Ishikawa (cell line): ENCODE measurements at regions not wholly inside any gene's neighbourhood (a gene's known extent, or its start where the extent isn't known, plus 50 kb on each side); places are given as distances from the start of the nearest gene placed in this dataset.

Experiments
- EGR1 ChIP-seq: IDR thresholded peaks from 2 replicates; pipeline ENCODE4 v1.6.1; 2012
- FOXM1 ChIP-seq: IDR thresholded peaks from 2 replicates; pipeline ENCODE4 v1.6.1; 2012; ENCODE audit warnings: low read depth, borderline replicate concordance
- RAD21 ChIP-seq: IDR thresholded peaks from 2 replicates; pipeline ENCODE4 v1.6.1; 2012; ENCODE audit warnings: low read depth
- REST ChIP-seq: IDR thresholded peaks from 2 replicates; pipeline ENCODE4 v1.6.1; 2012; ENCODE audit warnings: low read depth, mild to moderate bottlenecking
- TCF12 ChIP-seq: IDR thresholded peaks from 2 replicates; pipeline ENCODE4 v1.6.1; 2012; ENCODE audit warnings: low read depth
- YY1 ChIP-seq: IDR thresholded peaks from 2 replicates; pipeline ENCODE4 v1.6.1; 2012; ENCODE audit warnings: low read depth

DNA sequence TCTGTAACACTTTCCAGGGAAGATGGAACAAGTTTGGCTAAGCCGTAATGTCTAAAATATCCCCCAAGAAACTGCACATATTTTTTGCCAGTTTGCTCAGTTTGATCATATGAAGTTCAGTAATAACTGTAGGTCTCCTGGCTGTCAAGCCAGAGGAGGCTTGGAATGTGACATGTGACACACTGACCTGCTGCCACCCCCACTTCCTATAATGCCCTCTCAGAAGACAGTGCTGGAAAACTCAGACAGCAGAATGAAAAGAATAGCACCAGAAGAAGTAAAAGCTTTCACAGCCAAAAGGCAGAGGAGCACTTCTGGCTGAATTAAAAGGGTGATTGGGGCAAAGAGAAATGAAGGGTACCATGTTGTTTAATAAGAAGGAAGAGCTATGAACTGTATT lies 67.4 kb upstream of the UBAC2 start:
- TF ChIP-seq TCF12 (no peak), EGR1 (no peak), FOXM1 (no peak), RAD21 (no peak), YY1 (no peak), REST (no peak)
